ENCODE measurements at regions not wholly inside any gene's neighbourhood (a gene's known extent, or its start where the extent isn't known, plus 50 kb on each side); places are given as distances from the start of the nearest gene placed in this dataset.

- DNase-seq (ENCODE audit: low spot score), result peak; percentile 22
Observed at GRCh38 chr15:88744548-88745020, 58.7 kb upstream of the ACAN start.

- peak; percentile 27 for DNase-seq (ENCODE audit: low spot score)
Observed at GRCh38 chr15:88745065-88745464, 58.2 kb upstream of the ACAN start.

GRCh38 chr15:88745696-88746095 lies 57.5 kb upstream of the ACAN start:
- peak; percentile 67 for DNase-seq (ENCODE audit: low spot score)

GRCh38 chr15:88746451-88746850 lies 56.8 kb upstream of the ACAN start:
- no peak for DNase-seq (ENCODE audit: low spot score)

- DNase-seq (ENCODE audit: low spot score), result no peak
Observed at GRCh38 chr15:88747111-88747510, 56.1 kb upstream of the ACAN start.

GRCh38 chr15:88747631-88748030 lies 55.6 kb upstream of the ACAN start:
- DNase-seq (ENCODE audit: low spot score), result no peak

- DNase-seq (ENCODE audit: low spot score), result no peak
Observed at GRCh38 chr15:88748081-88748480, 55.2 kb upstream of the ACAN start.

GRCh38 chr15:88748651-88749050 lies 54.6 kb upstream of the ACAN start:
- DNase-seq (ENCODE audit: low spot score), result no peak

GRCh38 chr15:88749699-88750098 lies 53.5 kb upstream of the ACAN start:
- DNase-seq (ENCODE audit: low spot score), result no peak

- no peak for DNase-seq (ENCODE audit: low spot score)
Observed at GRCh38 chr15:88752501-88752900, 50.7 kb upstream of the ACAN start.

GRCh38 chr15:88752951-88753350 lies 50.3 kb upstream of the ACAN start:
- DNase-seq (ENCODE audit: low spot score), result no peak
